ENCODE measurements at regions not wholly inside any gene's neighbourhood (a gene's known extent, or its start where the extent isn't known, plus 50 kb on each side); places are given as distances from the start of the nearest gene placed in this dataset.

DNA sequence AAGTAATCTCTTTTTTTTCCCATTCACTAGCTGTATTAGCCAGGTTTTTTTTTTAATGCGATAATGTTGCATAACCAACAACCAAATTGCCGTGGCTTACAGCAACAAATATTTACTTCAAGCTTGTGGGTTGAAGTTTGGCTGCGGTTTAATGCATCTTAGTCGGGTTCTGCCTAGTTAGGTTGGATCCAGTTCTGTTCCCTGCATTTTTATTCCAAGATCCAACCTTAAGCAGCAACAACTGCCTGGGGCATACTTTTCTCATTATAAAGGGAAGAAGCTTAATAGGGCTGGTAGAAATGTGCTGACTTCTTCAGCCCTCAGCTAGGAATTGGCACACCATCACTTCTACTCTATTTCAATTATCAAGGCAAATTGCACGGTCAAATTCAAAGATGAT lies 1115.5 kb upstream of the AUTS2 start:
- H3K27me3 ChIP-seq = peaks cover 0 to 10% (median 0%) of the 10 kb centered on the region in 9 donors
- 89 to 94% (median 92%) methylated on average over 5 of the region's 5 CpGs for WGBS, 4 donors
- H3K4me3 ChIP-seq = no peak overlapping the region
- H3K36me3 ChIP-seq = no peaks in the 10 kb centered on the region
- DNase-seq (no peak), ATAC-seq (no peak)
- TF ChIP-seq POLR2A (IDR thresholded peaks at IDR 0.05) = no peak
- TF ChIP-seq, protein P1, sequence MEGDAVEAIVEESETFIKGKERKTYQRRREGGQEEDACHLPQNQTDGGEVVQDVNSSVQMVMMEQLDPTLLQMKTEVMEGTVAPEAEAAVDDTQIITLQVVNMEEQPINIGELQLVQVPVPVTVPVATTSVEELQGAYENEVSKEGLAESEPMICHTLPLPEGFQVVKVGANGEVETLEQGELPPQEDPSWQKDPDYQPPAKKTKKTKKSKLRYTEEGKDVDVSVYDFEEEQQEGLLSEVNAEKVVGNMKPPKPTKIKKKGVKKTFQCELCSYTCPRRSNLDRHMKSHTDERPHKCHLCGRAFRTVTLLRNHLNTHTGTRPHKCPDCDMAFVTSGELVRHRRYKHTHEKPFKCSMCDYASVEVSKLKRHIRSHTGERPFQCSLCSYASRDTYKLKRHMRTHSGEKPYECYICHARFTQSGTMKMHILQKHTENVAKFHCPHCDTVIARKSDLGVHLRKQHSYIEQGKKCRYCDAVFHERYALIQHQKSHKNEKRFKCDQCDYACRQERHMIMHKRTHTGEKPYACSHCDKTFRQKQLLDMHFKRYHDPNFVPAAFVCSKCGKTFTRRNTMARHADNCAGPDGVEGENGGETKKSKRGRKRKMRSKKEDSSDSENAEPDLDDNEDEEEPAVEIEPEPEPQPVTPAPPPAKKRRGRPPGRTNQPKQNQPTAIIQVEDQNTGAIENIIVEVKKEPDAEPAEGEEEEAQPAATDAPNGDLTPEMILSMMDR (IDR thresholded peaks at IDR 0.05) = no peak
- H3K4me1 ChIP-seq = no peaks in the 10 kb centered on the region
- H3K9me3 ChIP-seq = no peaks in the 10 kb centered on the region
- intact Hi-C loops (cut with DNase I) = loop anchor here in 1 of 10 donors (10.0 kb wide), 1 partner anchor 998 kb away; no protein-coding TSS in a partner anchor
- no peak overlapping the region for H3K27ac ChIP-seq

DNA sequence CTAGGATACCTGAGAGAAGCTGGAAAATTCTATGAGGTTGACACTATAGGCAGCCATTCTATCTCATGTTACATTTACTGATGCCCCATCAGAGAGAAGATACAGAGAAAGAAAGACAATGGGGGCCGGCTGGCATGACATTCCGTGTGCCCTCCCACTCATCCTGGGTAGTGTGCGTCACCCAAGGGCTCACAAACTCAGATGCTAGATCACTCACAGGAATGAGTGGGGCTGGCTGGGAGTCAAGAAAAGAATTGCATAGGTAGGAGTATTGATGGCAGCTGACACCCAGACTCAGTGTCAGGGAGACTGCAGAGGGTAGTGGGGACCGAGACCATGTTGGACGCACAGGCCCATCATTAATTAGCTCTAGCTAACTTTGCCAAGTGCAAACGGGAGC lies 1113.5 kb upstream of the AUTS2 start:
- Histone ChIP-seq H3K36me3 (no peaks in the 10 kb centered on the region), H3K27me3 (peaks cover 0 to 10% (median 0%) of the 10 kb centered on the region in 9 donors), H3K27ac (no peak overlapping the region), H3K4me3 (no peak overlapping the region), H3K9me3 (no peaks in the 10 kb centered on the region), H3K4me1 (no peaks in the 10 kb centered on the region)
- DNase-seq (no peak), ATAC-seq (no peak)
- 88 to 91% (median 90%) methylated on average over 6 of the region's 6 CpGs for WGBS, 4 donors
- TF ChIP-seq, protein P1 (IDR thresholded peaks at IDR 0.05) = no peak
- TF ChIP-seq POLR2A (IDR thresholded peaks at IDR 0.05) = no peak
- intact Hi-C loops (cut with DNase I) = loop anchor here in 1 of 10 donors (10.0 kb wide), 1 partner anchor 1000 kb away; no protein-coding TSS in a partner anchor

DNA sequence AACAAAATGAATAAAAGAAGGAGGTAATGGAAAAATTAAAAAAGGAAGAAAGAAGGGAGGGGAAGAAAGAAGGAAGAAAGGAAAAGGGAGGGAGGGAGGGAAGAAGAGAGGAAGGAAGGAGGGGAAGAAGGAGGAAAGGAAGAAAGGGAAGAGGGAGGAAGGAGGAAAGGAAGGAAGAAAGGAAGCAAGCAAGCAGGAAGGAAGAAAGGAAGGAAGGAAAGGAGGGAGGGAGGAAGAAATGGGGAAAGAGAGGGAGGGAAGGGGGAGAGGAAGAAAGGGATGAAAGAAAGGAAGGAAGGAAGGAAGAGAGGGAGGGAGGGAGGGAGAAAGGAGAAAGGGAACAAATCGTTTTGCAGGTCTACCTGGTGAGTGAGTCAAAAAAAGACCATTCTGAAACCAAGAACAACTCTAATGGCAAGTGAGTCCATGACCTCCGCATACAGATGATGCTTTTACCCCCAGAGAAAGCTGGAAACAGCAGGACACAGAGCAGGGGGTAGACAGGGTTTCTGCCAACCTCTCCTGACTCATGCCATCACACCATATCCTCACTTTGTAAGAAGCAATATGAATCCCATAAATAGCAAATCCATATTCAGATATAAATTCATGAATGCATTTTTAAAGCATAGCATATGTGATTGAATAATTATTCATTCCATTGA lies 1112.9 kb upstream of the AUTS2 start:
- H3K9me3 ChIP-seq = no peaks in the 10 kb centered on the region
- TF ChIP-seq, protein P1 (IDR thresholded peaks at IDR 0.05) = no peak
- no peak for TF ChIP-seq POLR2A (IDR thresholded peaks at IDR 0.05)
- intact Hi-C loops (cut with DNase I) = loop anchor here in 1 of 10 donors (10.0 kb wide), 1 partner anchor 1001 kb away; no protein-coding TSS in a partner anchor
- no peak for ATAC-seq
- no peak overlapping the region for H3K27ac ChIP-seq
- DNase-seq = no peak
- H3K36me3 ChIP-seq = no peaks in the 10 kb centered on the region
- H3K4me1 ChIP-seq = no peaks in the 10 kb centered on the region
- H3K4me3 ChIP-seq = no peak overlapping the region
- WGBS, 4 donors = 63 to 71% (median 65%) methylated on average over 2 of the region's 2 CpGs
- peaks cover 0 to 10% (median 0%) of the 10 kb centered on the region in 9 donors for H3K27me3 ChIP-seq

DNA sequence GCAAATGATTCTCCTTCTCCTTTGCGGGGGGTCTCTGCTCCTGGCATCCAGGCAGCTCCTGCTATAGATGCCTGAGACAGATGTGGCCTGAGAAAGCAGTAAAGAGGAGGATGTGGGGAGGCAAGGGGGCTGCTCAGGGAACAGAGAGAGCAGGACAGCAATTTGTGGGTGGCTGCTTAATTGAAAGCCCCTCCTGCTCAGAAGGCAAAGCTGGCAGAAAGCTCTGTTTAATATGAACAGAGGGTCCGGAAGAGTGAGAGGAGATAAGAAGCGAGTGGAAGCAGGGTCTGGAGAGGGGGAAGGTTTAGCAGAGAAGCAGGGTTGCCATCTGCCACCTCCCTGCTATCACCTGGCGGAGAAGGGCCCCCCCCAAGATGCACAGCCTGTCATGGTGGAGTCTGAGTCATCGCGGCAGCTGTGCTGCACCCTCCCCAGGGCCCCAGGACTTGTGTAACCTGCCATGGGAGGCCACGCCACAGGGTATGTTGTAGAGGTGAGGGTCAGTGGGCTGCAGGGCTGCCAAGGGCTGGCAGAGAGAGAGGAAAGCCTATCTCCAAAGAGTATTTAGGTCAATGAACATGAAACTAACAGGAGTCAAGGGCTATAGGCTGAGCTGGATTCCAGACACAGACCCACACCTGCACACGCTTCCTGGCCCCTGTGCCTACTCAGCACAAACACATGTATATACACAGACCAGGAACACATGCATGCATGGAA lies 1109.8 kb upstream of the AUTS2 start:
- Histone ChIP-seq H3K4me1 (no peaks in the 10 kb centered on the region), H3K9me3 (peaks cover 0 to 5% (median 0%) of the 10 kb centered on the region in 12 donors), H3K27ac (no peak overlapping the region), H3K4me3 (no peak overlapping the region), H3K27me3 (peaks cover 0 to 4% (median 0%) of the 10 kb centered on the region in 9 donors), H3K36me3 (no peaks in the 10 kb centered on the region)
- 45 to 55% (median 51%) methylated on average over 8 of the region's 8 CpGs for WGBS, 4 donors
- DNase-seq = no peak
- ATAC-seq = no peak
- TF ChIP-seq POLR2A (IDR thresholded peaks at IDR 0.05) = no peak
- TF ChIP-seq, protein P1 (IDR thresholded peaks at IDR 0.05) = no peak
- intact Hi-C loops (cut with DNase I) = loop anchor here in 1 of 10 donors (10.0 kb wide), 1 partner anchor 1004 kb away; no protein-coding TSS in a partner anchor
